Ramos (cell line): ENCODE measurements at regions not wholly inside any gene's neighbourhood (a gene's known extent, or its start where the extent isn't known, plus 50 kb on each side); places are given as distances from the start of the nearest gene placed in this dataset.

Experiments
- in situ Hi-C: fragments of 300-500 bp; cut with MboI; formaldehyde crosslinking; loops from one replicate; pipeline ENCODE4 v1.14.3; 2022; ENCODE audit warnings: low sequenced_read_pairs; ENCODE audit not compliant: unreplicated experiment

DNA sequence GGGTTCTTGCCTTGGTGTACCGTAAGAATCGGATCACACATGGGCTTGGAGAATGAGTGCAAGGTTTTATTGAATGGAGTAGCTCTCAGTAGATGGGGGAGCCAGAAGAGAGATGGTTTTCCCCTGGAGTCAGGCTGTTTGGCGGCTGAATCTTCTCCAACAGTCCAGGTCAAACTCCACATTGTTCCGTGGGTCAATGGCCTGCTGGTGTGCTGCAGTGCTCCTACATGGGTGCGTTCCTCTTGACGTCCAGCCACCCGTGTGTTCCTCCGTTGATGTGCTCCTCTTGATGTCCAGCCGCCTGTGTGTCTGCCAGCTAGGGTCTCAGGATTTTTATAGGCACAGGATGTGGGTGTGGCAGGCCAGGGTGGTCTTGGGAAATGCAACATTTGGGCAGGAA, 69.3 kb upstream of the AGBL1 start:
- in situ Hi-C loops, result no loop called here

- in situ Hi-C loops, result no loop called here
Measured at GRCh38 chr15:86010891-86011290, 68.8 kb upstream of the AGBL1 start.

- in situ Hi-C loops, result no loop called here
Measured at GRCh38 chr15:86014016-86014415, 65.7 kb upstream of the AGBL1 start.

DNA sequence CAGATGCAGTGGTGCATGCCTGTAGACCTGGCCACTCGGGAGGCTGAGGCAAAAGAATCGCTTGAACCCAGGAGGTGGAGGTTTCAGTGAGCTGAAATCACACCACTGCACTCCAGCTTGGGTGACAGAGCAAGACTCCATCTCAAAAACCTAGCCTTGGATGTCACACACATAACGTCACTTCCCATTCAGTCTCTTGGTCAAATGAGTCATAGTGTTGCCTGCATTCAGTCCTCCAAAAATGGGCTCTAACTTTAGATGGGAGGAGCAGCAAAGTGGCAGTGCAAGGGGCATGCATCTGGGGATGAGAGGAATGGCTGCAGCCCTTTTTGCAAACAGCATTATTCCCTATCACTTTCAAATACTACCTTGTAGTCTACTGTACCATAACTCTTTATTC, 62.9 kb upstream of the AGBL1 start:
- in situ Hi-C loops, result no loop called here

GRCh38 chr15:86018679-86019078, 61.0 kb upstream of the AGBL1 start:
- in situ Hi-C loops, result no loop called here

DNA sequence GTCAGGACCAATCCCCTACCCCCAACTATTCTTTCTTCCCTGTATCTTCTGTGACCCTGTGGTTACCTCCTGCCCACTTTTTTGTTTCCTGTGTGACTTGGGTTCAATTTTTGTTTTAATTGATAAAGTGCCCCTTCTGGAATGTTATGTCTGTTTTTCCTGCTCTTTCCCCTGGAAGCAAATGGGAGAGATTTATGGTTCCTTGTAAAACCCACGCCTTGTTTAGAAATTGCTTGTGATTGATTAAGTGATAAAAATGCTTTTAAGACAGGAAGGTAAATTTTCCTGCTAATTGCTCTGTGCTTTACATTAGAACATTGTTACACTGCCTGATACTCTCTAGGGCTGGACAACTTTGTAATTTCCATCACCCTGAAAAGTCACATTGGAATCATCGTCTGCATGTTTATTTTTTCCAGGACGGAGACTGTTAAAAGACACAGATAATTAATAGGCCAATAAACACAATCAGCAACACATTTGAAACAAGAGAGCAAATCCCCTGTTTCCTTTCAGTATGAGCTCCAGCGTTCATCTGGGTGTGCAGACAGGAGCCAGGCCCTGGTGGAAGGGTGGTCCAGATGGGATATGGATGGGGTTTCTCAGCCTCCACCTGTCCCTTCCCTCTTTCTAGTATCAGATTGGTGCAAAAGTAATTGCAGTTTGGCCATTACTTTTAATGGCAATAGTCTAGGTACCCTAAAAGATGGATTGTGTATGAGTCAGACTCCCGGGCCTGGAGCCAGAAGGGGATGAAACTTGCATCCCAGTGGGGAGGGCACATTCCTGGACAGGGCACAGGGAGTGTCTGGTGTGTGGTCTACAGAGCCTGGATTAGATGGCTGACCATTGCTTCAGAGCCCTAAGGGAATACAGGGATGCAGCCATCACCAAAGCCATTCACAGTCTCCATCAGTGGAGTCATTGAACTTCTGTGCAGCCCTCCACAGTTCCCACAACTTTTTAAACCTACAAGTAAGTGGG, 58.1 kb upstream of the AGBL1 start:
- in situ Hi-C loops, result no loop called here

DNA sequence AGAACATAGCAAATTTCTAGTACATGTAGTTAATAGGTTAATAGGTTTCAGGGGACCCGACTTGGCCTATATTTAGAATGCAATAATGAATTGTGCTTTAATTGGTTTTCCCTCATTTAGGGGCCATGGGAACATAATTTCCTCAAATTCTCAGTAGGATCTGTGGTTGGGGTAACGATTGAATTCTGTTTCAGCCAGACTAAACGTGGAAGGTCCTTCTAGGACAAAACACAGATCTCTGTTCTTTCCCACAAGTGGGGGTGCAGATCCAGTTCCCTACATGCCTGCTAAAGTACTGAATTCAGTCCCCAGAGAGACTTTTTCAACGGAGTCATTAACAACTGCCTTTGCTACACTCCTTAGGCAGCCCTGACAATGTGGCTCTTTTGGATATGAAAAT, 50.7 kb upstream of the AGBL1 start:
- in situ Hi-C loops, result no loop called here
